ACHN (cell line): ENCODE measurements at regions not wholly inside any gene's neighbourhood (a gene's known extent, or its start where the extent isn't known, plus 50 kb on each side); places are given as distances from the start of the nearest gene placed in this dataset.
A peak's percentile ranks its signal among the peaks of the same experiment; 100 is the strongest.

Experiments used
- DNase-seq: peaks from one replicate; pipeline ENCODE4 v3.0.0-alpha.2; 2015
- in situ Hi-C: cut with HindIII; loops from 2 replicates; pipeline ENCODE4 v1.10.0; 2017; ENCODE audit warnings: low sequenced_read_pairs, low pct_ligation_motif_present, low pct_unique_long_range_greater_than_20kb

GRCh38 chr12:77163074-77164038 lies 98.0 kb upstream of the E2F7 start:
- in situ Hi-C loops: no loop called here
- no peak for DNase-seq

GRCh38 chr12:77161944-77162343 lies 96.6 kb upstream of the E2F7 start:
- DNase-seq: no peak

GRCh38 chr12:77160931-77161330 lies 95.6 kb upstream of the E2F7 start:
- in situ Hi-C loops: no loop called here
- no peak for DNase-seq

More at GRCh38 chr12:77161944-77162343, 96.6 kb upstream of the E2F7 start:
- in situ Hi-C loops: no loop called here

- in situ Hi-C loops: no loop called here
- DNase-seq: no peak
Measured at GRCh38 chr12:77153706-77154105, 88.3 kb upstream of the E2F7 start.

GRCh38 chr12:77152623-77153193 lies 87.3 kb upstream of the E2F7 start:
- in situ Hi-C loops: no loop called here
- DNase-seq: peak; percentile 52

GRCh38 chr12:77151030-77151429 lies 85.7 kb upstream of the E2F7 start:
- in situ Hi-C loops: no loop called here
- DNase-seq: no peak

- in situ Hi-C loops: no loop called here
- peak; percentile 82 for DNase-seq
Measured at GRCh38 chr12:77133566-77133965, 68.2 kb upstream of the E2F7 start.

GRCh38 chr12:77131977-77132490 lies 66.7 kb upstream of the E2F7 start:
- in situ Hi-C loops: no loop called here
- DNase-seq: no peak

GRCh38 chr12:77130193-77130592 lies 64.8 kb upstream of the E2F7 start:
- DNase-seq: no peak
- in situ Hi-C loops: no loop called here

- DNase-seq: no peak
- in situ Hi-C loops: no loop called here
Measured at GRCh38 chr12:77124767-77125166, 59.4 kb upstream of the E2F7 start.

GRCh38 chr12:77122661-77123060 lies 57.3 kb upstream of the E2F7 start:
- peak; percentile 29 for DNase-seq
- in situ Hi-C loops: no loop called here

GRCh38 chr12:77122236-77122635 lies 56.9 kb upstream of the E2F7 start:
- peak; percentile 95 for DNase-seq
- in situ Hi-C loops: no loop called here

- in situ Hi-C loops: no loop called here
- peak; percentile 90 for DNase-seq
Measured at GRCh38 chr12:77120156-77121085, 55.1 kb upstream of the E2F7 start.

GRCh38 chr12:77118696-77119095 lies 53.3 kb upstream of the E2F7 start:
- in situ Hi-C loops: no loop called here
- DNase-seq: peak; percentile 46

GRCh38 chr12:77116277-77116676 lies 50.9 kb upstream of the E2F7 start:
- in situ Hi-C loops: no loop called here

GRCh38 chr12:77115471-77115870 lies 50.1 kb upstream of the E2F7 start:
- DNase-seq: no peak
- in situ Hi-C loops: no loop called here

More at GRCh38 chr12:77116277-77116676, 50.9 kb upstream of the E2F7 start:
- no peak for DNase-seq
